ENCODE measurements at regions not wholly inside any gene's neighbourhood (a gene's known extent, or its start where the extent isn't known, plus 50 kb on each side); places are given as distances from the start of the nearest gene placed in this dataset.

- no peak for TF ChIP-seq ATF2 (IDR thresholded peaks at IDR 0.05; ENCODE audit: low read length)
- no peak for TF ChIP-seq ZNF274 (IDR thresholded peaks at IDR 0.05; ENCODE audit: borderline replicate concordance, extremely low read depth, low read length)
Measured at GRCh38 chr6:133637436-133637835, 251.5 kb upstream of the TCF21 start (continued).

Data from H1 (cell line).